ENCODE measurements at regions not wholly inside any gene's neighbourhood (a gene's known extent, or its start where the extent isn't known, plus 50 kb on each side); places are given as distances from the start of the nearest gene placed in this dataset.

- TF ChIP-seq EZH2phosphoT487 (IDR thresholded peaks at IDR 0.05; ENCODE audit: borderline replicate concordance, low read length): no peak
- TF ChIP-seq CTCF (IDR thresholded peaks at IDR 0.05; ENCODE audit: low read depth, low read length, poor library complexity, severe bottlenecking): no peak
- Histone ChIP-seq H3K27me3 (ENCODE audit: control insufficient read depth, low read length) (0 out of 2 replicates have a peak, but pooled peaks cover 2% of the 10 kb centered on the region), H3K4me2 (ENCODE audit: low read length) (peak overlapping the region; percentile 61)
These were observed 151.9 kb upstream of the UBE2E1 start for GRCh38 chr3:23653647-23654525.

GRCh38 chr3:23654571-23654970 lies 151.2 kb upstream of the UBE2E1 start:
- Histone ChIP-seq H3K4me1 (ENCODE audit: control insufficient read depth, low read length) (peaks cover 68% of the 10 kb centered on the region), H4K20me1 (ENCODE audit: control insufficient read depth, insufficient read depth, low read depth, low read length) (no peaks in the 10 kb centered on the region), H3K27me3 (ENCODE audit: control insufficient read depth, low read length) (0 out of 2 replicates have a peak, but pooled peaks cover 1% of the 10 kb centered on the region), H3K9me3 (ENCODE audit: control insufficient read depth, insufficient read depth, low read length) (peaks cover 10% of the 10 kb centered on the region), H3K9me2 (replicated peaks; ENCODE audit: control insufficient read depth, low read length) (no peaks in the 10 kb centered on the region), H3K79me2 (ENCODE audit: control insufficient read depth, low read length) (no peaks in the 10 kb centered on the region), H3K4me3 (ENCODE audit: low read length) (peak overlapping the region; percentile 30), H3K4me2 (ENCODE audit: low read length) (peak overlapping the region; percentile 61), H3K27ac (ENCODE audit: low read depth, low read length) (peak overlapping the region; percentile 70), H3K36me3 (ENCODE audit: control insufficient read depth, low read length) (peaks cover 8% of the 10 kb centered on the region), H3F3A (ENCODE audit: control insufficient read depth, insufficient read depth) (peaks cover 19% of the 10 kb centered on the region)
- TF ChIP-seq EZH2phosphoT487 (IDR thresholded peaks at IDR 0.05; ENCODE audit: borderline replicate concordance, low read length) (no peak), CTCF (IDR thresholded peaks at IDR 0.05; ENCODE audit: low read depth, low read length, poor library complexity, severe bottlenecking) (no peak)

More at GRCh38 chr3:23653647-23654525, 151.9 kb upstream of the UBE2E1 start:
- H3K9me2 ChIP-seq (replicated peaks; ENCODE audit: control insufficient read depth, low read length): no peaks in the 10 kb centered on the region
- peaks cover 69% of the 10 kb centered on the region for H3K4me1 ChIP-seq (ENCODE audit: control insufficient read depth, low read length)
- H4K20me1 ChIP-seq (ENCODE audit: control insufficient read depth, insufficient read depth, low read depth, low read length): no peaks in the 10 kb centered on the region
- H3K9me3 ChIP-seq (ENCODE audit: control insufficient read depth, insufficient read depth, low read length): peaks cover 10% of the 10 kb centered on the region
- peak overlapping the region; percentile 70 for H3K27ac ChIP-seq (ENCODE audit: low read depth, low read length)
- peaks cover 18% of the 10 kb centered on the region for H3F3A ChIP-seq (ENCODE audit: control insufficient read depth, insufficient read depth)
- H3K79me2 ChIP-seq (ENCODE audit: control insufficient read depth, low read length): no peaks in the 10 kb centered on the region
- H3K36me3 ChIP-seq (ENCODE audit: control insufficient read depth, low read length): peaks cover 7% of the 10 kb centered on the region
- H3K4me3 ChIP-seq (ENCODE audit: low read length): peak overlapping the region; percentile 30

GRCh38 chr3:23655749-23656148 lies 150.0 kb upstream of the UBE2E1 start:
- Histone ChIP-seq H3K27ac (ENCODE audit: low read depth, low read length) (no peak overlapping the region), H4K20me1 (ENCODE audit: control insufficient read depth, insufficient read depth, low read depth, low read length) (no peaks in the 10 kb centered on the region), H3K9me3 (ENCODE audit: control insufficient read depth, insufficient read depth, low read length) (peaks cover 10% of the 10 kb centered on the region), H3K9me2 (replicated peaks; ENCODE audit: control insufficient read depth, low read length) (no peaks in the 10 kb centered on the region), H3K27me3 (ENCODE audit: control insufficient read depth, low read length) (no peaks in the 10 kb centered on the region), H3K79me2 (ENCODE audit: control insufficient read depth, low read length) (no peaks in the 10 kb centered on the region), H3K4me2 (ENCODE audit: low read length) (no peak overlapping the region), H3K4me1 (ENCODE audit: control insufficient read depth, low read length) (peaks cover 65% of the 10 kb centered on the region), H3K36me3 (ENCODE audit: control insufficient read depth, low read length) (peaks cover 8% of the 10 kb centered on the region), H3K4me3 (ENCODE audit: low read length) (no peak overlapping the region), H3F3A (ENCODE audit: control insufficient read depth, insufficient read depth) (peaks cover 19% of the 10 kb centered on the region)
- no peak for TF ChIP-seq CTCF (IDR thresholded peaks at IDR 0.05; ENCODE audit: low read depth, low read length, poor library complexity, severe bottlenecking)
- TF ChIP-seq EZH2phosphoT487 (IDR thresholded peaks at IDR 0.05; ENCODE audit: borderline replicate concordance, low read length): no peak
